Vagina (tissue), 2 donors: ENCODE measurements at regions not wholly inside any gene's neighbourhood (a gene's known extent, or its start where the extent isn't known, plus 50 kb on each side); places are given as distances from the start of the nearest gene placed in this dataset.

Experiments
- POLR2A ChIP-seq, 2 donors: fragments of 450-650 bp; IDR thresholded peaks; one replicate each; pipeline ENCODE4 v1.6.1; 2017; ENCODE audit warnings: antibody characterized with exemption in 2 of 2, mild to moderate bottlenecking in 2 of 2, moderate library complexity in 2 of 2
- TF ChIP-seq, protein P1 (sequence below), 3 experiments: fragments of 450-650 bp in 2 of 3; fragments of 200-600 bp in 1 of 3; sonication (generic) in 1 of 3; IDR thresholded peaks; one replicate each; pipeline ENCODE4 v1.5.1; 2017 to 2019; ENCODE audit warnings: antibody characterized with exemption in 3 of 3, mild to moderate bottlenecking in 2 of 3, moderate library complexity in 2 of 3

DNA sequence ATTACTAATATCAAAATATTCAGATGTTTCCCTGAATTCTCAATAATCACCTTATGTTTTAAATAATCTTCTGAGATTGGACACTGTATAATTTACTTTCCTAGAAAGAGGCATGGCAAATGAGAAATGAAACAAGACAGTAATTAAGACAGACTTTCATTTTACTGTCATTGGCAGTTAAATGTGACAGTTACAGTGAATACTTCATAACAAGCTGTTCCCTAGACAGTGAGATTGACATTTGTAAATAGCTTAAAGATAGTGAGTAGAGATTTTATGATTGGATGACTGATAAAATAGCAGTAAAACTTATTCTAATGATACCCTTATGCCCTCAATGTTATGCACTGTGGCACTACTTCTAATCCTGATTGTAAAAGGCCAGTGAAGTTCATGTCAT, 524.9 kb upstream of the TMEFF2 start:
- TF ChIP-seq, protein P1, sequence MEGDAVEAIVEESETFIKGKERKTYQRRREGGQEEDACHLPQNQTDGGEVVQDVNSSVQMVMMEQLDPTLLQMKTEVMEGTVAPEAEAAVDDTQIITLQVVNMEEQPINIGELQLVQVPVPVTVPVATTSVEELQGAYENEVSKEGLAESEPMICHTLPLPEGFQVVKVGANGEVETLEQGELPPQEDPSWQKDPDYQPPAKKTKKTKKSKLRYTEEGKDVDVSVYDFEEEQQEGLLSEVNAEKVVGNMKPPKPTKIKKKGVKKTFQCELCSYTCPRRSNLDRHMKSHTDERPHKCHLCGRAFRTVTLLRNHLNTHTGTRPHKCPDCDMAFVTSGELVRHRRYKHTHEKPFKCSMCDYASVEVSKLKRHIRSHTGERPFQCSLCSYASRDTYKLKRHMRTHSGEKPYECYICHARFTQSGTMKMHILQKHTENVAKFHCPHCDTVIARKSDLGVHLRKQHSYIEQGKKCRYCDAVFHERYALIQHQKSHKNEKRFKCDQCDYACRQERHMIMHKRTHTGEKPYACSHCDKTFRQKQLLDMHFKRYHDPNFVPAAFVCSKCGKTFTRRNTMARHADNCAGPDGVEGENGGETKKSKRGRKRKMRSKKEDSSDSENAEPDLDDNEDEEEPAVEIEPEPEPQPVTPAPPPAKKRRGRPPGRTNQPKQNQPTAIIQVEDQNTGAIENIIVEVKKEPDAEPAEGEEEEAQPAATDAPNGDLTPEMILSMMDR (IDR thresholded peaks at IDR 0.05), result no peak
- no peak for TF ChIP-seq POLR2A (IDR thresholded peaks at IDR 0.05)
